Testis (tissue), 2 donors: ENCODE measurements at regions not wholly inside any gene's neighbourhood (a gene's known extent, or its start where the extent isn't known, plus 50 kb on each side); places are given as distances from the start of the nearest gene placed in this dataset.

Experiments
- DNase-seq: peaks from one replicate; pipeline ENCODE4 v3.0.0-alpha.2; 2019
- H3K27ac ChIP-seq, 2 donors: fragments of 200-600 bp; sonication (generic); one replicate each; pipeline ENCODE4 v1.5.1; 2019
- H3K27me3 ChIP-seq: fragments of 200-600 bp; sonication (generic); one replicate; pipeline ENCODE4 v1.5.1; 2019
- H3K36me3 ChIP-seq: fragments of 200-600 bp; sonication (generic); one replicate; pipeline ENCODE4 v1.5.1; 2017; ENCODE audit warnings: low read depth; ENCODE audit errors: missing control alignments
- H3K4me1 ChIP-seq: fragments of 200-600 bp; sonication (generic); one replicate; pipeline ENCODE4 v1.5.1; 2019
- H3K4me3 ChIP-seq, 2 donors: fragments of 200-600 bp; sonication (generic); one replicate each; pipeline ENCODE4 v1.5.1; 2017 to 2019
- H3K9me3 ChIP-seq: fragments of 200-600 bp; sonication (generic); one replicate; pipeline ENCODE4 v1.5.1; 2017
- CTCF ChIP-seq, 3 experiments: fragments of 450-650 bp in 2 of 3; fragments of 200-600 bp in 1 of 3; sonication (generic) in 1 of 3; IDR thresholded peaks; one replicate each; pipeline ENCODE4 v1.5.1; 2016 to 2019; ENCODE audit warnings: antibody characterized with exemption in 3 of 3, mild to moderate bottlenecking in 2 of 3, moderate library complexity in 1 of 3
- POLR2A ChIP-seq: fragments of 450-650 bp; IDR thresholded peaks from one replicate; pipeline ENCODE4 v1.6.1; 2017; ENCODE audit warnings: antibody characterized with exemption, mild to moderate bottlenecking, moderate library complexity
- WGBS, 2 donors: methylation state at CpG; one replicate each; pipeline ENCODE4 v1.1.5; 2018; 5-methylcytosine and 5-hydroxymethylcytosine counted together
- intact Hi-C: fragments of 100-400 bp; cut with DNase I; formaldehyde crosslinking; loops from one replicate; pipeline ENCODE4 v1.15.1; 2023; ENCODE audit warnings: low total_unique reads

DNA sequence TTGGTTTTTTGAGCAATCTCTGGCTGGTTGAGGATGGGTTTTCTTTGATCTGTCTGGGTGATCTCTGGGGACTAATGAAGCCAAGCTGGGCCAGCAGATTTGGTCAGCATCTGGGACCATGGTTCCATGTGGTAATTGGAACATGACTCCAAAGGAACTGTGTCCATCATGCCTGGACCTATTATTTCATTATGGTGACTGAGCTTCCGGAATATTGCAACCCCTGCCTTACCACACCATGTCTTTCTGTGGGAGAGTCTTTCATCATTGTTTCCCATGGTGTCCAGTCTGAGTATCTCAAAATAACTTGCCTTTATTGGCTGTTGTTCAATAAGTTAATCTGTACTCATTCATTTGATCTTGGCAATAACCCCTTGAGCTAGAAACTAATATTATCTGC, 624.9 kb upstream of the TBX3 start:
- H3K9me3 ChIP-seq, result no peaks in the 10 kb centered on the region
- H3K4me3 ChIP-seq, result no peak overlapping the region
- H3K36me3 ChIP-seq, result no peaks in the 10 kb centered on the region
- DNase-seq, result no peak
- TF ChIP-seq POLR2A (no peak), CTCF (IDR thresholded peaks at IDR 0.05) (no peak)
- H3K27ac ChIP-seq, result no peak overlapping the region
- 92 to 96% methylated on average over 1 of the region's 1 CpG for WGBS, 2 donors
- intact Hi-C loops, result no loop called here
- H3K4me1 ChIP-seq, result no peaks in the 10 kb centered on the region
- H3K27me3 ChIP-seq, result no peaks in the 10 kb centered on the region

GRCh38 chr12:115306380-115306779, 622.4 kb upstream of the TBX3 start:
- no peaks in the 10 kb centered on the region for H3K4me1 ChIP-seq
- DNase-seq, result no peak
- no peak overlapping the region for H3K27ac ChIP-seq
- intact Hi-C loops, result no loop called here
- no peaks in the 10 kb centered on the region for H3K9me3 ChIP-seq
- WGBS, 2 donors, result 91 to 92% methylated on average over 4 of the region's 4 CpGs
- H3K4me3 ChIP-seq, result no peak overlapping the region
- no peak for TF ChIP-seq CTCF (IDR thresholded peaks at IDR 0.05)
- no peak for TF ChIP-seq POLR2A
- H3K36me3 ChIP-seq, result no peaks in the 10 kb centered on the region
- no peaks in the 10 kb centered on the region for H3K27me3 ChIP-seq

DNA sequence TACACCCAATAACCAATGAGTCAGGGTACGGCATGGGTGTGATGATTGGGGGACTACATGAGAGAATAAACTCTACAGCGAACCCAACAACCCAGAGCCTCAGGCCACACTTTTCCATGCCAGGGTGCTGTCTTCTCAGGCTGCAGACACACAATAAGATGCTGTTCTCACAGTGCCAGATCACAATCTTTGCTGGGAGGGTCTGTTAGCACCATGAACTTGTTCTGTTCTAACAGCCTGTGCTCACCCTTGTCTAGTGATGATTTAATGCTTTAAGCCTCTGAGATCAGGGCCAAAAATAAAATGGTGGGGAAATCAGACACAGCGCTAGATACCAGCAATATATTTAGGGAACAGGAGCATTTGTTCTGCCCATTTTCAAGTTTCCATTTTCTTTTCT, 621.9 kb upstream of the TBX3 start:
- DNase-seq, result no peak
- no peak overlapping the region for H3K27ac ChIP-seq
- 84 to 93% methylated on average over 3 of the region's 3 CpGs for WGBS, 2 donors
- H3K36me3 ChIP-seq, result no peaks in the 10 kb centered on the region
- no peak for TF ChIP-seq POLR2A
- TF ChIP-seq CTCF (IDR thresholded peaks at IDR 0.05), result no peak
- no peaks in the 10 kb centered on the region for H3K9me3 ChIP-seq
- H3K4me1 ChIP-seq, result no peaks in the 10 kb centered on the region
- intact Hi-C loops, result no loop called here
- no peaks in the 10 kb centered on the region for H3K27me3 ChIP-seq
- H3K4me3 ChIP-seq, result no peak overlapping the region

DNA sequence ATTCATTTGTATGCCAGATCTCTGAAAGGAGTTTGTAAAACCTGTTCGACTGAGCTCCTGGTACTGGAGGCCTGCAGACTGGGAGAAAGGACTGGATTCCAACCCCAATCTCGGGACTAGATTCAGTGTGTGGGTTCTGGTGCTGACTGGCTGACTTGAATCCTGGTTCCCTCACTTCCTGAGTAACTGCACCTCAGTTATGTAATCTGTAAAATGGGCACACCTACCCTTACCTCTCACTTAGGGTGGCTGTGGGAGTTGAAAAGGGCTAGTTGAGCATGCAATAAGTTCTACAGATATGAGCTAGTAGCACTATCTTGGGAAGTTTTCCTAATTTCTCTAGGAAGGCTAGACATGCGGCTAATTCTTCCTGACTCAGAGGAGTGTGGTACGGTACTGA, 621.3 kb upstream of the TBX3 start:
- WGBS, 2 donors, result 93 to 94% methylated on average over 4 of the region's 4 CpGs
- no peak overlapping the region for H3K4me3 ChIP-seq
- no peaks in the 10 kb centered on the region for H3K36me3 ChIP-seq
- TF ChIP-seq POLR2A (no peak), CTCF (IDR thresholded peaks at IDR 0.05) (no peak)
- H3K9me3 ChIP-seq, result no peaks in the 10 kb centered on the region
- no peak overlapping the region for H3K27ac ChIP-seq
- no peaks in the 10 kb centered on the region for H3K27me3 ChIP-seq
- intact Hi-C loops, result no loop called here
- H3K4me1 ChIP-seq, result no peaks in the 10 kb centered on the region
- DNase-seq, result no peak

- Histone ChIP-seq H3K4me3 (no peak overlapping the region), H3K27ac (no peak overlapping the region), H3K27me3 (no peaks in the 10 kb centered on the region), H3K4me1 (no peaks in the 10 kb centered on the region), H3K36me3 (no peaks in the 10 kb centered on the region), H3K9me3 (no peaks in the 10 kb centered on the region)
- intact Hi-C loops, result no loop called here
- no peak for TF ChIP-seq POLR2A
- no peak for TF ChIP-seq CTCF (IDR thresholded peaks at IDR 0.05)
- 70 to 78% methylated on average over 4 of the region's 4 CpGs for WGBS, 2 donors
- no peak for DNase-seq
Measured at GRCh38 chr12:115303723-115304309, 619.8 kb upstream of the TBX3 start.
